ENCODE measurements at regions not wholly inside any gene's neighbourhood (a gene's known extent, or its start where the extent isn't known, plus 50 kb on each side); places are given as distances from the start of the nearest gene placed in this dataset.

DNA sequence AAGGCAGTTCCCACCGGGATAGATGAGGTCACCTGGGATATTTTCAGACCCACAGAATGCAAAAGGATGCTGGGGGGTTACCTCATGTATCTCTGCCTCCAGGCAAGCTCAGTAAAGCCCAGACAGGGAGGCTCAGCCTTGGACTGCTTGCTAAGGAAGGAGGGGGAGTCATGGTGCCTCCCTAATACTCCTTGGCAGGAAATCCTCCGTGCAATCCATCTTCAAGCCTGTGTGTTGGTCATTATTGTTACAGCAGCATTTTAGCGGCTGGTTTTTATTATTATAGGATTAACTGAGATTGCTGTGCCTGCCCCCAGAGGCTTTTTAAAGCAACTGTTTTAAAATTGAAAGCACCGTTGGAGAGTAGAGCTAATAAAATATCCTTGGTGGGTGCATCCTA lies 188.5 kb upstream of the UBL3 start:
- ATAC-seq: no peak

DNA sequence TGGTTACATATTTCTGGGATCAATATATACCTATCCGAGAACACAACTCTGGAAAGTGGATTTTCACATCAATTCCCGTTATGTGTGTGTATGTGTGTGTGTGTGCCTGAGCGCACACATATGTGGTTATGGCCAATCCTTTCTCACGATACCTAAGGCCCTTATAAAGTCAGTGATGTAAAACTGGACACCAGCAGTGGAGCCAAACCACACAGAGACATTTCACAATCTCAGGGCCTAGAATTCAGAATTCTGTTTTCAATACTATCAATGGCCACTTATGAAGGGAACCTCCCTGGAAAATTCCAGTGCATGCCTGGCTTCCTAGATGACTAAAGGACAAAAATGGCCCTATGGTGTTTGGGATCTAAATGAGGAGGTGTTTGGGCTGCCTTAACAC lies 187.3 kb upstream of the UBL3 start:
- Histone ChIP-seq H3K4me1 (peaks cover 11% of the 10 kb centered on the region), H3K4me2 (no peak overlapping the region), H3K4me3 (no peak overlapping the region), H3K9me3 (no peaks in the 10 kb centered on the region), H3K27ac (no peak overlapping the region)
- no peak for ATAC-seq
- no peak for DNase-seq (ENCODE audit: low read depth in 1 of 2, low spot score in 1 of 2)
- TF ChIP-seq KDM5A (IDR thresholded peaks at IDR 0.05) (no peak), RAD21 (conservative IDR thresholded peaks at IDR 0.05 in 1 of 2, IDR thresholded peaks at IDR 0.05 in 1 of 2) (no peak)
- TF ChIP-seq, protein P1, sequence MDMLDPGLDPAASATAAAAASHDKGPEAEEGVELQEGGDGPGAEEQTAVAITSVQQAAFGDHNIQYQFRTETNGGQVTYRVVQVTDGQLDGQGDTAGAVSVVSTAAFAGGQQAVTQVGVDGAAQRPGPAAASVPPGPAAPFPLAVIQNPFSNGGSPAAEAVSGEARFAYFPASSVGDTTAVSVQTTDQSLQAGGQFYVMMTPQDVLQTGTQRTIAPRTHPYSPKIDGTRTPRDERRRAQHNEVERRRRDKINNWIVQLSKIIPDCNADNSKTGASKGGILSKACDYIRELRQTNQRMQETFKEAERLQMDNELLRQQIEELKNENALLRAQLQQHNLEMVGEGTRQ (IDR thresholded peaks at IDR 0.05): no peak
- TF ChIP-seq, protein P2, sequence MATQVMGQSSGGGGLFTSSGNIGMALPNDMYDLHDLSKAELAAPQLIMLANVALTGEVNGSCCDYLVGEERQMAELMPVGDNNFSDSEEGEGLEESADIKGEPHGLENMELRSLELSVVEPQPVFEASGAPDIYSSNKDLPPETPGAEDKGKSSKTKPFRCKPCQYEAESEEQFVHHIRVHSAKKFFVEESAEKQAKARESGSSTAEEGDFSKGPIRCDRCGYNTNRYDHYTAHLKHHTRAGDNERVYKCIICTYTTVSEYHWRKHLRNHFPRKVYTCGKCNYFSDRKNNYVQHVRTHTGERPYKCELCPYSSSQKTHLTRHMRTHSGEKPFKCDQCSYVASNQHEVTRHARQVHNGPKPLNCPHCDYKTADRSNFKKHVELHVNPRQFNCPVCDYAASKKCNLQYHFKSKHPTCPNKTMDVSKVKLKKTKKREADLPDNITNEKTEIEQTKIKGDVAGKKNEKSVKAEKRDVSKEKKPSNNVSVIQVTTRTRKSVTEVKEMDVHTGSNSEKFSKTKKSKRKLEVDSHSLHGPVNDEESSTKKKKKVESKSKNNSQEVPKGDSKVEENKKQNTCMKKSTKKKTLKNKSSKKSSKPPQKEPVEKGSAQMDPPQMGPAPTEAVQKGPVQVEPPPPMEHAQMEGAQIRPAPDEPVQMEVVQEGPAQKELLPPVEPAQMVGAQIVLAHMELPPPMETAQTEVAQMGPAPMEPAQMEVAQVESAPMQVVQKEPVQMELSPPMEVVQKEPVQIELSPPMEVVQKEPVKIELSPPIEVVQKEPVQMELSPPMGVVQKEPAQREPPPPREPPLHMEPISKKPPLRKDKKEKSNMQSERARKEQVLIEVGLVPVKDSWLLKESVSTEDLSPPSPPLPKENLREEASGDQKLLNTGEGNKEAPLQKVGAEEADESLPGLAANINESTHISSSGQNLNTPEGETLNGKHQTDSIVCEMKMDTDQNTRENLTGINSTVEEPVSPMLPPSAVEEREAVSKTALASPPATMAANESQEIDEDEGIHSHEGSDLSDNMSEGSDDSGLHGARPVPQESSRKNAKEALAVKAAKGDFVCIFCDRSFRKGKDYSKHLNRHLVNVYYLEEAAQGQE (IDR thresholded peaks at IDR 0.05): no peak
- POLR2A ChIA-PET: no interaction called here
- CTCF ChIA-PET: no interaction called here
- FAIRE-seq: no peak
- WGBS (ENCODE audit: missing lambda C conversion rate): 88% methylated on average over 4 of the region's 4 CpGs

More for the DNA sequence above, 188.5 kb upstream of the UBL3 start:
- WGBS (ENCODE audit: missing lambda C conversion rate): 40% methylated on average over 4 of the region's 4 CpGs
- CTCF ChIA-PET: interaction anchor here (0.9 to 1.2 kb wide), 2 partner anchors 9 to 115 kb away, joined by 3 read pairs; no protein-coding TSS in a partner anchor
- Histone ChIP-seq H3K4me2 (no peak overlapping the region), H3K4me1 (peaks cover 1% of the 10 kb centered on the region; the same call in 1 of the 3 replicates), H3K9me3 (no peaks in the 10 kb centered on the region), H3K27ac (no peak overlapping the region), H3K4me3 (no peak overlapping the region)
- no peak for FAIRE-seq
- TF ChIP-seq CHD2 (IDR thresholded peaks at IDR 0.05; ENCODE audit: low read length, partially characterized antibody) (no peak), HEYL (CRISPR knock-in tag; IDR thresholded peaks at IDR 0.05) (no peak), ZSCAN20 (CRISPR knock-in tag; IDR thresholded peaks at IDR 0.05) (no peak), MYC (IDR thresholded peaks at IDR 0.05; ENCODE audit: borderline replicate concordance, low read length) (no peak), SMC3 (IDR thresholded peaks at IDR 0.05) (no peak), HOXA7 (CRISPR knock-in tag; IDR thresholded peaks at IDR 0.05) (no peak), TP53 (CRISPR knock-in tag; IDR thresholded peaks at IDR 0.05) (no peak), POLR2A (IDR thresholded peaks at IDR 0.05; ENCODE audit: low read length) (no peak), FOSB (CRISPR knock-in tag; IDR thresholded peaks at IDR 0.05) (no peak), EHF (CRISPR knock-in tag; IDR thresholded peaks at IDR 0.05) (no peak)
- TF ChIP-seq, protein P3, sequence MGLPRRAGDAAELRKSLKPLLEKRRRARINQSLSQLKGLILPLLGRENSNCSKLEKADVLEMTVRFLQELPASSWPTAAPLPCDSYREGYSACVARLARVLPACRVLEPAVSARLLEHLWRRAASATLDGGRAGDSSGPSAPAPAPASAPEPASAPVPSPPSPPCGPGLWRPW (IDR thresholded peaks at IDR 0.05): no peak
- DNase-seq (ENCODE audit: low read depth in 1 of 2, low spot score in 1 of 2): no peak
- POLR2A ChIA-PET: no interaction called here

DNA sequence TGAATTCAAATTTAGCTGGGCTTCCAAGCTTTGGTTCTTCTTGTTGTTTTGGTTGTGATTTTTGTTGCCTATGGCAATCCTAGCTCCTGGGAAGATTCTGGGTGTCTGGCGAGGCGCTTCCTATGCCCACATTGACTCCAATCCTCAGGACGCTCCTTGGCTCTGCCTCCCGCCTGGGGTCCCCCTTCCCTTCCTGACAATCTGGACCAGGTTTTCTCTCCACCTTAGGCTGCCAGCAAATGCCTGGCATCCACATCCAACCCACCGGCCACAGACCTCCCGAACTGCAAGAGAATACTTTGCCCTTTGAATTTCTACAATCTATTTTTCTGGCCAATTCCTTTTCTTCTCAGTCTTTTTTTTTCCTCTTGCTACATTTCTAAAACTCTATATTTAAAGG lies 186.9 kb upstream of the UBL3 start:
- TF ChIP-seq NR3C1 (IDR thresholded peaks at IDR 0.05): no peak
- TF ChIP-seq BHLHE40 (IDR thresholded peaks at IDR 0.05; ENCODE audit: low read depth, low read length): no peak
- no peak for TF ChIP-seq ZC3H11A (IDR thresholded peaks at IDR 0.05)
- no peak for TF ChIP-seq CBX8 (IDR thresholded peaks at IDR 0.05)
- no peak for TF ChIP-seq RAD21 (conservative IDR thresholded peaks at IDR 0.05 in 1 of 2, IDR thresholded peaks at IDR 0.05 in 1 of 2)
- no peak for TF ChIP-seq RCOR1 (IDR thresholded peaks at IDR 0.05; ENCODE audit: low read depth, low read length)
- no peak for TF ChIP-seq MYC (IDR thresholded peaks at IDR 0.05; ENCODE audit: borderline replicate concordance, low read length)
- no peak for TF ChIP-seq HOXB5 (CRISPR knock-in tag; IDR thresholded peaks at IDR 0.05)
- TF ChIP-seq, protein P4, sequence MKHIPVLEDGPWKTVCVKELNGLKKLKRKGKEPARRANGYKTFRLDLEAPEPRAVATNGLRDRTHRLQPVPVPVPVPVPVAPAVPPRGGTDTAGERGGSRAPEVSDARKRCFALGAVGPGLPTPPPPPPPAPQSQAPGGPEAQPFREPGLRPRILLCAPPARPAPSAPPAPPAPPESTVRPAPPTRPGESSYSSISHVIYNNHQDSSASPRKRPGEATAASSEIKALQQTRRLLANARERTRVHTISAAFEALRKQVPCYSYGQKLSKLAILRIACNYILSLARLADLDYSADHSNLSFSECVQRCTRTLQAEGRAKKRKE (CRISPR knock-in tag; IDR thresholded peaks at IDR 0.05; ENCODE audit: low read depth): no peak
- TF ChIP-seq NFE2L2 (conservative IDR thresholded peaks at IDR 0.05; ENCODE audit: low read length): no peak
- no peak for TF ChIP-seq JUNB (IDR thresholded peaks at IDR 0.05)
- TF ChIP-seq, protein P5, sequence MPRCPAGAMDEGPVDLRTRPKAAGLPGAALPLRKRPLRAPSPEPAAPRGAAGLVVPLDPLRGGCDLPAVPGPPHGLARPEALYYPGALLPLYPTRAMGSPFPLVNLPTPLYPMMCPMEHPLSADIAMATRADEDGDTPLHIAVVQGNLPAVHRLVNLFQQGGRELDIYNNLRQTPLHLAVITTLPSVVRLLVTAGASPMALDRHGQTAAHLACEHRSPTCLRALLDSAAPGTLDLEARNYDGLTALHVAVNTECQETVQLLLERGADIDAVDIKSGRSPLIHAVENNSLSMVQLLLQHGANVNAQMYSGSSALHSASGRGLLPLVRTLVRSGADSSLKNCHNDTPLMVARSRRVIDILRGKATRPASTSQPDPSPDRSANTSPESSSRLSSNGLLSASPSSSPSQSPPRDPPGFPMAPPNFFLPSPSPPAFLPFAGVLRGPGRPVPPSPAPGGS (IDR thresholded peaks at IDR 0.05): no peak
- no peak for TF ChIP-seq RFX5 (IDR thresholded peaks at IDR 0.05)
- no peak for TF ChIP-seq ZFP36 (IDR thresholded peaks at IDR 0.05; ENCODE audit: borderline replicate concordance, partially characterized antibody)
- no peak for TF ChIP-seq HOXB13 (CRISPR knock-in tag; IDR thresholded peaks at IDR 0.05; ENCODE audit: low read depth)
- TF ChIP-seq KDM1A (IDR thresholded peaks at IDR 0.05; ENCODE audit: low read depth): no peak
- TF ChIP-seq RNF2 (IDR thresholded peaks at IDR 0.05; ENCODE audit: borderline replicate concordance, low read depth): no peak
- TF ChIP-seq HDAC2 (IDR thresholded peaks at IDR 0.05): no peak
- no peak for TF ChIP-seq CHD4 (IDR thresholded peaks at IDR 0.05; ENCODE audit: borderline replicate concordance)
- no peak for TF ChIP-seq ZSCAN20 (CRISPR knock-in tag; IDR thresholded peaks at IDR 0.05)
- H3K4me1 ChIP-seq: peaks cover 11% of the 10 kb centered on the region
- ChIA-PET CTCF (interaction anchor here (0.7 kb wide), 1 partner anchor 535 kb away, joined by 3 read pairs; no protein-coding TSS in a partner anchor), POLR2A (no interaction called here)
- DNase-seq (ENCODE audit: low read depth in 1 of 2, low spot score in 1 of 2): no peak
- no peak for ATAC-seq
- no peak overlapping the region for H3K4me3 ChIP-seq
- no peaks in the 10 kb centered on the region for H3K9me3 ChIP-seq
- H3K27ac ChIP-seq: no peak overlapping the region
- H3K4me2 ChIP-seq: no peak overlapping the region
- FAIRE-seq: no peak
- 80% methylated on average over 6 of the region's 6 CpGs for WGBS (ENCODE audit: missing lambda C conversion rate)

All from A549 (cell line).